A172 (cell line): ENCODE measurements at regions not wholly inside any gene's neighbourhood (a gene's known extent, or its start where the extent isn't known, plus 50 kb on each side); places are given as distances from the start of the nearest gene placed in this dataset.
"Not testable (repeated sequence)": the region's sequence is repeated elsewhere in the genome, so short reads cannot be mapped to it uniquely, and the experiment has no call there.

Experiments used
- DNase-seq: peaks from one replicate; pipeline ENCODE4 v3.0.0-alpha.2; 2015; ENCODE audit warnings: low spot score

- no peak for DNase-seq
These were observed 121.3 kb upstream of the CARMIL1 start for GRCh38 chr6:25157842-25158241.

GRCh38 chr6:25160134-25160533, 119.0 kb upstream of the CARMIL1 start:
- not testable (repeated sequence) for DNase-seq

- DNase-seq, result no peak
These were observed 114.0 kb upstream of the CARMIL1 start for GRCh38 chr6:25165177-25165576.

GRCh38 chr6:25165800-25166199, 113.4 kb upstream of the CARMIL1 start:
- no peak for DNase-seq

- no peak for DNase-seq
These were observed 112.0 kb upstream of the CARMIL1 start for GRCh38 chr6:25166955-25167748.

- DNase-seq, result no peak
These were observed 111.2 kb upstream of the CARMIL1 start for GRCh38 chr6:25167961-25168360.

GRCh38 chr6:25168637-25169036, 110.5 kb upstream of the CARMIL1 start:
- no peak for DNase-seq

- DNase-seq, result no peak
These were observed 109.6 kb upstream of the CARMIL1 start for GRCh38 chr6:25169553-25169952.

GRCh38 chr6:25169961-25170360, 109.2 kb upstream of the CARMIL1 start:
- no peak for DNase-seq

GRCh38 chr6:25170640-25171039, 108.5 kb upstream of the CARMIL1 start:
- DNase-seq, result no peak

GRCh38 chr6:25171301-25171700, 107.9 kb upstream of the CARMIL1 start:
- DNase-seq, result no peak

GRCh38 chr6:25172819-25173218, 106.4 kb upstream of the CARMIL1 start:
- DNase-seq, result peak; percentile 83

GRCh38 chr6:25173246-25173645, 105.9 kb upstream of the CARMIL1 start:
- peak; percentile 9 for DNase-seq

- peak; percentile 92 for DNase-seq
These were observed 105.2 kb upstream of the CARMIL1 start for GRCh38 chr6:25173951-25174474.

GRCh38 chr6:25174678-25175077, 104.5 kb upstream of the CARMIL1 start:
- DNase-seq, result no peak

GRCh38 chr6:25175196-25175595, 104.0 kb upstream of the CARMIL1 start:
- peak; percentile 63 for DNase-seq

GRCh38 chr6:25175681-25176080, 103.5 kb upstream of the CARMIL1 start:
- DNase-seq, result no peak

- DNase-seq, result no peak
These were observed 102.7 kb upstream of the CARMIL1 start for GRCh38 chr6:25176466-25176865.

- DNase-seq, result no peak
These were observed 101.6 kb upstream of the CARMIL1 start for GRCh38 chr6:25177500-25178028.

- DNase-seq, result no peak
These were observed 100.7 kb upstream of the CARMIL1 start for GRCh38 chr6:25178336-25179035.

- peak; percentile 75 for DNase-seq
These were observed 100.0 kb upstream of the CARMIL1 start for GRCh38 chr6:25179051-25179778.
